GM23338 (cell line): ENCODE measurements at regions not wholly inside any gene's neighbourhood (a gene's known extent, or its start where the extent isn't known, plus 50 kb on each side); places are given as distances from the start of the nearest gene placed in this dataset.
A peak's percentile ranks its signal among the peaks of the same experiment; 100 is the strongest.

Source experiments
- ATAC-seq: fragments of 200-7000 bp; cut with Tn5 transposase; 3 replicates; pipeline ENCODE4 v1.9.1; 2020
- DNase-seq: peaks from one replicate; pipeline ENCODE4 v3.0.0-alpha.2; 2015; ENCODE audit warnings: low spot score
- H2AFZ ChIP-seq: fragments of 200-600 bp; sonication (generic); 2 replicates; pipeline ENCODE4 v1.8.0; 2016; ENCODE audit warnings: antibody characterized with exemption, mild to moderate bottlenecking, moderate library complexity
- H3F3A ChIP-seq: fragments of 200-600 bp; sonication (generic); replicated peaks from 2 replicates; pipeline ENCODE4 v1.8.0; 2017; ENCODE audit warnings: antibody characterized with exemption, mixed run types, low read depth
- H3K27ac ChIP-seq: fragments of 200-600 bp; sonication (generic); 2 replicates; pipeline ENCODE4 v1.6.1; 2016; ENCODE audit warnings: low read depth
- H3K27me3 ChIP-seq: fragments of 200-600 bp; sonication (generic); 2 replicates; pipeline ENCODE4 v1.8.0; 2016; ENCODE audit warnings: mild to moderate bottlenecking, mixed run types, moderate library complexity; ENCODE audit not compliant: insufficient read depth
- H3K36me3 ChIP-seq: fragments of 200-600 bp; sonication (generic); 2 replicates; pipeline ENCODE4 v1.8.0; 2016; ENCODE audit warnings: mild to moderate bottlenecking; ENCODE audit not compliant: insufficient read depth
- H3K4me1 ChIP-seq: fragments of 200-600 bp; sonication (generic); 2 replicates; pipeline ENCODE4 v1.8.0; 2016; ENCODE audit warnings: mild to moderate bottlenecking, moderate library complexity; ENCODE audit not compliant: insufficient read depth
- H3K4me2 ChIP-seq: fragments of 200-600 bp; sonication (generic); 2 replicates; pipeline ENCODE4 v1.7.1; 2017; ENCODE audit warnings: mixed run types
- H3K4me3 ChIP-seq: fragments of 200-600 bp; sonication (generic); 2 replicates; pipeline ENCODE4 v1.6.1; 2016; ENCODE audit warnings: mixed run types
- H3K79me2 ChIP-seq: fragments of 200-600 bp; sonication (generic); replicated peaks from 2 replicates; pipeline ENCODE4 v1.8.0; 2017; ENCODE audit warnings: mild to moderate bottlenecking; ENCODE audit not compliant: insufficient read depth
- H3K9me2 ChIP-seq: fragments of 200-600 bp; sonication (generic); 2 replicates; pipeline ENCODE4 v1.8.0; 2017; ENCODE audit not compliant: insufficient read depth
- H4K20me1 ChIP-seq: fragments of 200-600 bp; sonication (generic); replicated peaks from 2 replicates; pipeline ENCODE4 v1.8.0; 2017; ENCODE audit warnings: mild to moderate bottlenecking; ENCODE audit not compliant: insufficient read depth
- H3K27ac Mint-ChIP-seq: 2 replicates; pipeline ENCODE4 v1.8.0; 2020; ENCODE audit warnings: inconsistent platforms, mild to moderate bottlenecking, moderate library complexity, mixed read lengths
- H3K27me3 Mint-ChIP-seq: 3 replicates; pipeline ENCODE4 v1.8.0; 2022; ENCODE audit warnings: low read depth, mild to moderate bottlenecking, moderate library complexity, mixed read lengths, inconsistent platforms; ENCODE audit not compliant: insufficient read depth, poor library complexity
- H3K36me3 Mint-ChIP-seq: 3 replicates; pipeline ENCODE4 v1.8.0; 2021; ENCODE audit warnings: low read depth, mild to moderate bottlenecking, inconsistent platforms, moderate library complexity, mixed read lengths
- H3K4me1 Mint-ChIP-seq: 3 replicates; pipeline ENCODE4 v1.8.0; 2020; ENCODE audit warnings: mild to moderate bottlenecking, inconsistent platforms, mixed read lengths
- H3K4me3 Mint-ChIP-seq: 3 replicates; pipeline ENCODE4 v1.8.0; 2021; ENCODE audit warnings: moderate library complexity, mild to moderate bottlenecking, inconsistent platforms, mixed read lengths
- H3K9me3 Mint-ChIP-seq: 3 replicates; pipeline ENCODE4 v1.8.0; 2020; ENCODE audit warnings: moderate library complexity, mild to moderate bottlenecking, inconsistent platforms, mixed read lengths
- NANOG ChIP-seq: IDR thresholded peaks from 2 replicates; pipeline ENCODE4 v1.6.1; 2016; ENCODE audit warnings: antibody characterized with exemption, borderline replicate concordance
- REST ChIP-seq: IDR thresholded peaks from one replicate; pipeline ENCODE4 v1.6.1; 2018; ENCODE audit warnings: antibody characterized with exemption; ENCODE audit not compliant: unreplicated experiment
- ZNF114 ChIP-seq: fragments of 250-450 bp; sonication (Bioruptor Pico); IDR thresholded peaks from 2 replicates; pipeline ENCODE4 v1.5.0; 2020; ENCODE audit warnings: mild to moderate bottlenecking, moderate library complexity
- ZNF462 ChIP-seq: fragments of 250-450 bp; sonication (Bioruptor Pico); IDR thresholded peaks from 2 replicates; pipeline ENCODE4 v1.5.0; 2020; ENCODE audit warnings: mild to moderate bottlenecking, moderate library complexity
- TF ChIP-seq, protein P1 (sequence below), 2 experiments: fragments of 200-600 bp in 1 of 2; sonication (generic) in 1 of 2; conservative IDR thresholded peaks; 2 replicates each; pipeline versions ENCODE4 v1.5.1 to v1.6.1; 2016 to 2017; ENCODE audit warnings: antibody characterized with exemption in 2 of 2, low read depth in 2 of 2, mild to moderate bottlenecking in 2 of 2, moderate library complexity in 1 of 2
- TF ChIP-seq, protein P2 (sequence below): IDR thresholded peaks from 2 replicates; pipeline ENCODE4 v1.6.1; 2016; ENCODE audit warnings: antibody characterized with exemption

- Mint-ChIP-seq H3K9me3 (peaks cover 11% of the 10 kb centered on the region; the same call in 2 of the 3 replicates), H3K4me3 (no peak overlapping the region), H3K4me1 (peaks cover 53% of the 10 kb centered on the region), H3K36me3 (peaks cover 14% of the 10 kb centered on the region), H3K27ac (no peak overlapping the region), H3K27me3 (peaks cover under 1% of the 10 kb centered on the region)
- H3K27ac ChIP-seq = no peak overlapping the region
- TF ChIP-seq, protein P1, sequence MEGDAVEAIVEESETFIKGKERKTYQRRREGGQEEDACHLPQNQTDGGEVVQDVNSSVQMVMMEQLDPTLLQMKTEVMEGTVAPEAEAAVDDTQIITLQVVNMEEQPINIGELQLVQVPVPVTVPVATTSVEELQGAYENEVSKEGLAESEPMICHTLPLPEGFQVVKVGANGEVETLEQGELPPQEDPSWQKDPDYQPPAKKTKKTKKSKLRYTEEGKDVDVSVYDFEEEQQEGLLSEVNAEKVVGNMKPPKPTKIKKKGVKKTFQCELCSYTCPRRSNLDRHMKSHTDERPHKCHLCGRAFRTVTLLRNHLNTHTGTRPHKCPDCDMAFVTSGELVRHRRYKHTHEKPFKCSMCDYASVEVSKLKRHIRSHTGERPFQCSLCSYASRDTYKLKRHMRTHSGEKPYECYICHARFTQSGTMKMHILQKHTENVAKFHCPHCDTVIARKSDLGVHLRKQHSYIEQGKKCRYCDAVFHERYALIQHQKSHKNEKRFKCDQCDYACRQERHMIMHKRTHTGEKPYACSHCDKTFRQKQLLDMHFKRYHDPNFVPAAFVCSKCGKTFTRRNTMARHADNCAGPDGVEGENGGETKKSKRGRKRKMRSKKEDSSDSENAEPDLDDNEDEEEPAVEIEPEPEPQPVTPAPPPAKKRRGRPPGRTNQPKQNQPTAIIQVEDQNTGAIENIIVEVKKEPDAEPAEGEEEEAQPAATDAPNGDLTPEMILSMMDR (conservative IDR thresholded peaks at IDR 0.05; ENCODE audit: low read depth in 2 of 2) = no peak
- TF ChIP-seq NANOG = peak; percentile 94
- H2AFZ ChIP-seq = no peak overlapping the region
- H3K4me2 ChIP-seq = peak overlapping the region; percentile 40; the same call in 1 of the 2 replicates
- ATAC-seq = peak; percentile 86
- peak; percentile 69 for DNase-seq
- H3K36me3 ChIP-seq = no peaks in the 10 kb centered on the region
- no peaks in the 10 kb centered on the region for H3K27me3 ChIP-seq
- peaks cover 50% of the 10 kb centered on the region for H3K4me1 ChIP-seq
- no peaks in the 10 kb centered on the region for H3K79me2 ChIP-seq
- no peaks in the 10 kb centered on the region for H3F3A ChIP-seq
- peak overlapping the region; percentile 4; the same call in 1 of the 2 replicates for H3K4me3 ChIP-seq
- H3K9me2 ChIP-seq = peaks cover 2% of the 10 kb centered on the region
- H4K20me1 ChIP-seq = no peaks in the 10 kb centered on the region
These were observed 125.2 kb upstream of the F3 start for GRCh38 chr1:94666797-94667196.

DNA sequence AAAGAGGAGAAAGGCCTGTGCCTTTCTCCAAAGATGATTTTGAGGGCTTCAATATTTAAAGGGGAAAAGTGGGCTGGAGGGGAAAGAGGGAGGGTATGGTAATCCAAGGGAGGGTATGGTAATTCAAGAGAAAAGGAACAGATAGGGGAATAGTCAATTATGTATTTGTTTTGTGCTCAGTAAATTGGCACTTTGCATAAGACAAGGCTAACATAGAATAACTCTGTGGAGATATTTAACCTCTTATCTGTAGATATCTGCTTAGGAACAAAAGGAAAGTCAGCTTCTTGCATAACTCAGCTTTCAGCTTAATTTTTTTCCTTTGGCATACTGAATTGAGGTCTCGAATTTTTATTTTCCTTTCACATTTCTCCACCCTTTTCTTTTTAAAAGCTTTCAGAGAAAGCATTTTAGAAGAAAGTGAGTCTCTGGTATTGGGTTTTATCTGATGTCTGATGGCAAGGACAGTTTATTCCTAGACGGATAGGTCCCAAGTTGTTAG is 119.9 kb upstream of the F3 start:
- no peaks in the 10 kb centered on the region for H3K27me3 ChIP-seq
- no peak for DNase-seq
- peaks cover 52% of the 10 kb centered on the region for H3K4me1 ChIP-seq
- H3K4me3 ChIP-seq = peak overlapping the region; percentile 17
- ATAC-seq = peak; percentile 33
- H3K36me3 Mint-ChIP-seq = peaks cover 17% of the 10 kb centered on the region
- no peak overlapping the region for H2AFZ ChIP-seq
- H3K4me1 Mint-ChIP-seq = peaks cover 65% of the 10 kb centered on the region
- peak overlapping the region; percentile 97 for H3K27ac ChIP-seq
- H3F3A ChIP-seq = 0 out of 2 replicates have a peak, but pooled peaks cover 4% of the 10 kb centered on the region
- H3K9me3 Mint-ChIP-seq = peaks cover 11% of the 10 kb centered on the region; the same call in 2 of the 3 replicates
- H3K27me3 Mint-ChIP-seq = peaks cover 8% of the 10 kb centered on the region
- H3K79me2 ChIP-seq = no peaks in the 10 kb centered on the region
- no peaks in the 10 kb centered on the region for H3K36me3 ChIP-seq
- peak overlapping the region; percentile 36 for H3K4me2 ChIP-seq
- peak overlapping the region; percentile 53 for H3K4me3 Mint-ChIP-seq
- peak overlapping the region; percentile 97 for H3K27ac Mint-ChIP-seq
- no peaks in the 10 kb centered on the region for H4K20me1 ChIP-seq
- H3K9me2 ChIP-seq = no peaks in the 10 kb centered on the region
- TF ChIP-seq, protein P2, sequence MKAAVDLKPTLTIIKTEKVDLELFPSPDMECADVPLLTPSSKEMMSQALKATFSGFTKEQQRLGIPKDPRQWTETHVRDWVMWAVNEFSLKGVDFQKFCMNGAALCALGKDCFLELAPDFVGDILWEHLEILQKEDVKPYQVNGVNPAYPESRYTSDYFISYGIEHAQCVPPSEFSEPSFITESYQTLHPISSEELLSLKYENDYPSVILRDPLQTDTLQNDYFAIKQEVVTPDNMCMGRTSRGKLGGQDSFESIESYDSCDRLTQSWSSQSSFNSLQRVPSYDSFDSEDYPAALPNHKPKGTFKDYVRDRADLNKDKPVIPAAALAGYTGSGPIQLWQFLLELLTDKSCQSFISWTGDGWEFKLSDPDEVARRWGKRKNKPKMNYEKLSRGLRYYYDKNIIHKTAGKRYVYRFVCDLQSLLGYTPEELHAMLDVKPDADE = no peak
- TF ChIP-seq NANOG = no peak; the same call in 1 of the 2 replicates
- TF ChIP-seq REST = no peak
- TF ChIP-seq ZNF114 (CRISPR knock-in tag) = no peak
- TF ChIP-seq ZNF462 (CRISPR knock-in tag) = no peak
